KMS-11 (cell line): ENCODE measurements at regions not wholly inside any gene's neighbourhood (a gene's known extent, or its start where the extent isn't known, plus 50 kb on each side); places are given as distances from the start of the nearest gene placed in this dataset.
"Not testable (repeated sequence)": the region's sequence is repeated elsewhere in the genome, so short reads cannot be mapped to it uniquely, and the experiment has no call there.

ENCODE experiments used
- H2AFZ ChIP-seq: fragments of 200-600 bp; sonication (generic); 2 replicates; pipeline ENCODE4 v1.6.1; 2016; ENCODE audit warnings: antibody characterized with exemption, mixed run types, low read depth
- H3K27ac ChIP-seq: fragments of 200-600 bp; sonication (generic); 2 replicates; pipeline ENCODE4 v1.6.1; 2016; ENCODE audit warnings: mild to moderate bottlenecking, mixed run types
- H3K27me3 ChIP-seq: fragments of 200-600 bp; sonication (generic); 2 replicates; pipeline ENCODE4 v1.6.1; 2017; ENCODE audit warnings: mild to moderate bottlenecking, low read depth, mixed run types, moderate library complexity; ENCODE audit not compliant: insufficient read depth
- H3K36me3 ChIP-seq: fragments of 200-600 bp; sonication (generic); 2 replicates; pipeline ENCODE4 v1.6.1; 2017; ENCODE audit warnings: mild to moderate bottlenecking, mixed run types; ENCODE audit not compliant: insufficient read depth
- H3K4me1 ChIP-seq: fragments of 200-600 bp; sonication (generic); 2 replicates; pipeline ENCODE4 v1.6.1; 2016; ENCODE audit warnings: mild to moderate bottlenecking, low read depth, mixed run types; ENCODE audit not compliant: poor library complexity, severe bottlenecking
- H3K4me2 ChIP-seq: fragments of 200-600 bp; sonication (generic); 2 replicates; pipeline ENCODE4 v1.7.0; 2016; ENCODE audit warnings: mild to moderate bottlenecking, mixed run types
- H3K4me3 ChIP-seq: fragments of 200-600 bp; sonication (generic); IDR thresholded peaks from 2 replicates; pipeline ENCODE4 v1.6.1; 2017; ENCODE audit warnings: low read depth, low read length, mixed read lengths; ENCODE audit not compliant: insufficient read depth
- H3K79me2 ChIP-seq: fragments of 200-600 bp; sonication (generic); 2 replicates; pipeline ENCODE4 v1.6.1; 2016; ENCODE audit warnings: low read depth, mixed run types; ENCODE audit not compliant: insufficient read depth
- H3K9ac ChIP-seq: fragments of 200-600 bp; sonication (generic); 2 replicates; pipeline ENCODE4 v1.6.1; 2016; ENCODE audit warnings: mild to moderate bottlenecking, mixed run types
- H4K20me1 ChIP-seq: fragments of 200-600 bp; sonication (generic); 2 replicates; pipeline ENCODE4 v1.6.1; 2016; ENCODE audit warnings: mild to moderate bottlenecking, mixed run types; ENCODE audit not compliant: insufficient read depth
- CTCF ChIP-seq: fragments of 200-600 bp; sonication (generic); conservative IDR thresholded peaks from 2 replicates; pipeline ENCODE4 v1.6.1; 2017; ENCODE audit warnings: low read depth, mild to moderate bottlenecking, antibody characterized with exemption, low read length, moderate library complexity, mixed read lengths

GRCh38 chr16:59540621-59541020, 806.5 kb upstream of the GOT2 start:
- H2AFZ ChIP-seq, result no peak overlapping the region
- no peaks in the 10 kb centered on the region for H3K36me3 ChIP-seq
- H3K4me1 ChIP-seq, result no peaks in the 10 kb centered on the region
- H3K4me3 ChIP-seq, result no peak overlapping the region
- H3K27ac ChIP-seq, result no peak overlapping the region
- H3K4me2 ChIP-seq, result no peak overlapping the region
- no peaks in the 10 kb centered on the region for H3K79me2 ChIP-seq
- no peak overlapping the region for H3K9ac ChIP-seq
- no peaks in the 10 kb centered on the region for H4K20me1 ChIP-seq
- no peaks in the 10 kb centered on the region for H3K27me3 ChIP-seq
- TF ChIP-seq CTCF, result no peak

- H3K27me3 ChIP-seq, result no peaks in the 10 kb centered on the region
- no peaks in the 10 kb centered on the region for H4K20me1 ChIP-seq
- H3K9ac ChIP-seq, result no peak overlapping the region
- no peaks in the 10 kb centered on the region for H3K79me2 ChIP-seq
- H3K27ac ChIP-seq, result no peak overlapping the region
- H3K36me3 ChIP-seq, result no peaks in the 10 kb centered on the region
- H3K4me2 ChIP-seq, result no peak overlapping the region
- H2AFZ ChIP-seq, result no peak overlapping the region
- no peaks in the 10 kb centered on the region for H3K4me1 ChIP-seq
- no peak overlapping the region for H3K4me3 ChIP-seq
- no peak for TF ChIP-seq CTCF
These were observed 801.2 kb upstream of the GOT2 start for GRCh38 chr16:59535298-59535697.

- no peak overlapping the region for H3K4me3 ChIP-seq
- H3K4me1 ChIP-seq, result no peaks in the 10 kb centered on the region
- no peak overlapping the region for H2AFZ ChIP-seq
- TF ChIP-seq CTCF, result no peak
- H3K9ac ChIP-seq, result no peak overlapping the region
- H4K20me1 ChIP-seq, result no peaks in the 10 kb centered on the region
- H3K27me3 ChIP-seq, result no peaks in the 10 kb centered on the region
- no peaks in the 10 kb centered on the region for H3K36me3 ChIP-seq
- H3K79me2 ChIP-seq, result no peaks in the 10 kb centered on the region
- no peak overlapping the region for H3K27ac ChIP-seq
- H3K4me2 ChIP-seq, result no peak overlapping the region
These were observed 793.3 kb upstream of the GOT2 start for GRCh38 chr16:59527206-59527997.

GRCh38 chr16:59522826-59523225, 788.7 kb upstream of the GOT2 start:
- Histone ChIP-seq H3K36me3 (no peaks in the 10 kb centered on the region), H3K4me3 (no peak overlapping the region), H3K4me1 (no peaks in the 10 kb centered on the region), H3K4me2 (no peak overlapping the region), H3K27me3 (no peaks in the 10 kb centered on the region), H2AFZ (no peak overlapping the region), H3K9ac (no peak overlapping the region), H3K79me2 (no peaks in the 10 kb centered on the region), H3K27ac (no peak overlapping the region), H4K20me1 (no peaks in the 10 kb centered on the region)
- no peak for TF ChIP-seq CTCF

- H2AFZ ChIP-seq, H3K36me3 ChIP-seq, H3K79me2 ChIP-seq, H3K27ac ChIP-seq, H4K20me1 ChIP-seq, H3K4me2 ChIP-seq, H3K27me3 ChIP-seq, H3K4me3 ChIP-seq, H3K9ac ChIP-seq, H3K4me1 ChIP-seq: not testable (repeated sequence)
These were observed 784.6 kb upstream of the GOT2 start for GRCh38 chr16:59518721-59519120.
